Naive thymus-derived CD4-positive, alpha-beta T cell (primary cell): ENCODE measurements at regions not wholly inside any gene's neighbourhood (a gene's known extent, or its start where the extent isn't known, plus 50 kb on each side); places are given as distances from the start of the nearest gene placed in this dataset.

Source experiments
- ATAC-seq: fragments of 150-1000 bp; cut with Tn5 transposase; 2 replicates; pipeline ENCODE4 v1.10.0; 2021; ENCODE audit warnings: mild to moderate bottlenecking, moderate library complexity
- CTCF ChIA-PET: fragments of 350-600 bp; sonication (Branson Sonifier 250); formaldehyde crosslinking; loops from one replicate; lab custom pipeline; 2021; ENCODE audit warnings: antibody characterized with exemption; lab: Charles Lee
- POLR2A ChIA-PET: fragments of 350-600 bp; sonication (Branson Sonifier 250); formaldehyde crosslinking; loops from one replicate; lab custom pipeline; 2021; ENCODE audit warnings: antibody characterized with exemption, inconsistent platforms; lab: Charles Lee
- DNase-seq, 9 donors: peaks; one replicate each; pipeline versions ENCODE4 v3.0.0 to v3.0.0-alpha.2; 2020 to 2022; ENCODE audit warnings: mixed read lengths in 1 of 9
- H3K27ac ChIP-seq: one replicate; pipeline ENCODE4 v1.7.0; 2013; ENCODE audit warnings: mild to moderate bottlenecking, low read depth, low read length, moderate library complexity
- H3K27me3 ChIP-seq, 2 donors: one replicate each; pipeline ENCODE4 v1.7.0; 2013; ENCODE audit warnings: low read length in 2 of 2, mild to moderate bottlenecking in 2 of 2, moderate library complexity in 2 of 2; ENCODE audit not compliant: control insufficient read depth in 2 of 2, insufficient read depth in 2 of 2
- H3K36me3 ChIP-seq, 3 experiments: 1 replicate in 2 of 3; 2 replicates in 1 of 3; pipeline ENCODE4 v1.7.0; 2013; ENCODE audit warnings: low read length in 3 of 3, mild to moderate bottlenecking in 3 of 3, moderate library complexity in 1 of 3; ENCODE audit not compliant: insufficient read depth in 3 of 3, control insufficient read depth in 2 of 3
- H3K4me1 ChIP-seq, 2 donors: one replicate each; pipeline ENCODE4 v1.7.0; 2013; ENCODE audit warnings: low read length in 2 of 2, mild to moderate bottlenecking in 2 of 2, moderate library complexity in 1 of 2; ENCODE audit not compliant: control insufficient read depth in 2 of 2, insufficient read depth in 2 of 2
- H3K4me3 ChIP-seq: 2 replicates; pipeline ENCODE4 v1.7.0; 2013; ENCODE audit warnings: mild to moderate bottlenecking, low read length
- H3K9me3 ChIP-seq, 3 experiments: 1 replicate in 2 of 3; 2 replicates in 1 of 3; pipeline ENCODE4 v1.7.0; 2013; ENCODE audit warnings: low read length in 3 of 3; ENCODE audit not compliant: control insufficient read depth in 2 of 3
- H3K27ac Mint-ChIP-seq, 9 donors: one replicate each; pipeline ENCODE4 v1.8.0; 2020 to 2022; ENCODE audit warnings: mixed read lengths in 9 of 9, mild to moderate bottlenecking in 8 of 9, moderate library complexity in 5 of 9, inconsistent platforms in 2 of 9
- H3K27me3 Mint-ChIP-seq, 5 donors: one replicate each; pipeline ENCODE4 v1.8.0; 2021 to 2022; ENCODE audit warnings: mixed read lengths in 5 of 5, mild to moderate bottlenecking in 1 of 5
- H3K36me3 Mint-ChIP-seq, 5 donors: one replicate each; pipeline ENCODE4 v1.8.0; 2020 to 2022; ENCODE audit warnings: mixed read lengths in 5 of 5, mild to moderate bottlenecking in 3 of 5, inconsistent platforms in 1 of 5
- H3K4me1 Mint-ChIP-seq, 7 donors: one replicate each; pipeline ENCODE4 v1.8.0; 2020 to 2022; ENCODE audit warnings: mixed read lengths in 7 of 7, mild to moderate bottlenecking in 3 of 7, inconsistent platforms in 1 of 7
- H3K4me3 Mint-ChIP-seq, 10 donors: one replicate each; pipeline ENCODE4 v1.8.0; 2020 to 2022; ENCODE audit warnings: mild to moderate bottlenecking in 10 of 10, mixed read lengths in 10 of 10, moderate library complexity in 6 of 10, inconsistent platforms in 2 of 10
- H3K9me3 Mint-ChIP-seq, 11 donors: one replicate each; pipeline ENCODE4 v1.8.0; 2020 to 2022; ENCODE audit warnings: mixed read lengths in 11 of 11, mild to moderate bottlenecking in 4 of 11, inconsistent platforms in 1 of 11, moderate library complexity in 1 of 11
- intact Hi-C, 2 donors: fragments of 100-400 bp; cut with micrococcal nuclease; formaldehyde crosslinking; loops; one replicate each; pipeline ENCODE4 v1.15.1; 2023

DNA sequence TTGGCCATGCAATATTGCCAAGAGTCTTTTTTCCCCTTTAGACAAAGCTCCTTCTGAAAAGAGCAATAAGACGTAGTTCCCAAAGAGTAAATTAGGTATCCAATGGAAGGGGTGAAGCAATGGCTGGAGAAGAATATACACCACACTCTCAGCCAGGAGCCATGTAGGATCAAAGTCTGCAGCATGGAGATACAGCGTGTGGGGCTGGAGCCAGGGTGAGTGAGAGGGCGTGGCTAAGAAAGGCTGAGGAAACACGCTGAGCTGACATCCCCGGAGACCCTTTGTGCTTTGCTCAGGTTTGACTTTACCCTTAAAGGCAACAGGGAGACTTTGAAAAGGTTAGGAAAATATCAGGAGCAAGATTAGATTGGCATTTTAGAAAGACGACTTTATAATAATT is 87.1 kb upstream of the ELL2 start:
- DNase-seq, result no peak
- peaks cover 0 to 9% (median 5%) of the 10 kb centered on the region in 5 donors for H3K27me3 Mint-ChIP-seq
- no peak overlapping the region for H3K27ac Mint-ChIP-seq
- Histone ChIP-seq H3K27me3 (no peaks in the 10 kb centered on the region), H3K27ac (no peak overlapping the region), H3K4me3 (no peak overlapping the region), H3K4me1 (no peaks in the 10 kb centered on the region), H3K9me3 (no peaks in the 10 kb centered on the region), H3K36me3 (no peaks in the 10 kb centered on the region)
- no peak overlapping the region for H3K4me3 Mint-ChIP-seq
- H3K9me3 Mint-ChIP-seq, result peaks cover 0 to 9% (median 0%) of the 10 kb centered on the region in 11 donors
- H3K4me1 Mint-ChIP-seq, result peaks cover 0 to 2% (median 0%) of the 10 kb centered on the region in 7 donors
- intact Hi-C loops, result no loop called here
- CTCF ChIA-PET, result interaction anchor here (0.9 kb wide), 1 partner anchor 287 kb away, joined by 3 read pairs; no protein-coding TSS in a partner anchor
- no peak for ATAC-seq
- POLR2A ChIA-PET, result no interaction called here
- H3K36me3 Mint-ChIP-seq, result no peaks in the 10 kb centered on the region

DNA sequence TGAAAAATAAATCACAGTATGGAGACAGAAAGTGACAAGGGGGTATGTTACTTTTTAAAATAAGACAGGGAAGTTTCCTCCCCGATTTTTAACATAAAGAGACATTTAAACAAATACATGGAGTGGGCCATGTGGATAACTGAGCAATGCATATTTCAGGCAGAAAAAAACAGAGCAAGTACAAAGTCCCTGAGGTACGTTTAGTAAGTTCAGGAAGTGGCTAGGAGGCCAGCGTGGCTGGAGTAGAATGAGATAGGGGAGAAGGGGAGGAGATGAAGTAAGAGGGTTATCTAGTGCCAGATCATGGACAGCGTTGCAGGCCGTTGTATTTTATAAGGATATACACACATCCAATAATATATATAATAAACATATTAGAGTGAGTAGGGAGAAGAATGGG is 84.2 kb upstream of the ELL2 start:
- Mint-ChIP-seq H3K27me3 (peaks cover 0 to 9% (median 3%) of the 10 kb centered on the region in 5 donors), H3K4me3 (no peak overlapping the region), H3K4me1 (no peaks in the 10 kb centered on the region), H3K9me3 (peaks cover 0 to 2% (median 0%) of the 10 kb centered on the region in 11 donors), H3K36me3 (peaks cover 0 to 3% (median 0%) of the 10 kb centered on the region in 5 donors), H3K27ac (no peak overlapping the region)
- Histone ChIP-seq H3K36me3 (no peaks in the 10 kb centered on the region), H3K4me1 (no peaks in the 10 kb centered on the region), H3K27ac (no peak overlapping the region), H3K9me3 (no peaks in the 10 kb centered on the region), H3K27me3 (no peaks in the 10 kb centered on the region), H3K4me3 (no peak overlapping the region)
- DNase-seq (no peak), ATAC-seq (no peak)
- CTCF ChIA-PET, result no interaction called here
- POLR2A ChIA-PET, result no interaction called here
- intact Hi-C loops, result no loop called here

DNA sequence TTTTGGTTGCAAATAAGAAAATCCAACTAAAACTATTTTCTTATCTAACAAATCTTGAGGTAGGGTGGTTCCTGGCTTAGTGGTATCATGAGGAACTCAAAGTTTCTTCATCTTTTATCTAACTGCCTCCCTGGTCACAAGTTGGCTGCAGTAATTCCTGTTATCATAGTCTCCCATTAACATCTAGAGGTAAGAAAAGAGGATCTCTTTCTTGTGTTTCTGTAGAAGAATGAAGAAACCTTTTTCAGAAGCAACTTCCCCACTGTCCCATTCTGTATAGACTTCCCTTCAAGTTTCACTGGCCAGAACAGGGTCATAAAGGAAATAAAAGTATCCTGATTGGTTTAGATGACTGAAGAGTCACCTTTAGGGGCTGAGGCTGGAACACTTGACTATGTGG is 81.8 kb upstream of the ELL2 start:
- no peaks in the 10 kb centered on the region for H3K4me1 ChIP-seq
- Mint-ChIP-seq H3K27ac (no peak overlapping the region), H3K9me3 (peaks cover 0 to 14% (median 3%) of the 10 kb centered on the region in 11 donors), H3K27me3 (peaks cover 0 to 11% (median 3%) of the 10 kb centered on the region in 5 donors), H3K36me3 (peaks cover 0 to 9% (median 0%) of the 10 kb centered on the region in 5 donors), H3K4me1 (no peaks in the 10 kb centered on the region), H3K4me3 (no peak overlapping the region)
- DNase-seq (no peak), ATAC-seq (peak; percentile 49)
- H3K4me3 ChIP-seq, result no peak overlapping the region
- no peak overlapping the region for H3K27ac ChIP-seq
- H3K36me3 ChIP-seq, result no peaks in the 10 kb centered on the region
- intact Hi-C loops, result no loop called here
- no peaks in the 10 kb centered on the region for H3K9me3 ChIP-seq
- CTCF ChIA-PET, result no interaction called here
- POLR2A ChIA-PET, result no interaction called here
- no peaks in the 10 kb centered on the region for H3K27me3 ChIP-seq

DNA sequence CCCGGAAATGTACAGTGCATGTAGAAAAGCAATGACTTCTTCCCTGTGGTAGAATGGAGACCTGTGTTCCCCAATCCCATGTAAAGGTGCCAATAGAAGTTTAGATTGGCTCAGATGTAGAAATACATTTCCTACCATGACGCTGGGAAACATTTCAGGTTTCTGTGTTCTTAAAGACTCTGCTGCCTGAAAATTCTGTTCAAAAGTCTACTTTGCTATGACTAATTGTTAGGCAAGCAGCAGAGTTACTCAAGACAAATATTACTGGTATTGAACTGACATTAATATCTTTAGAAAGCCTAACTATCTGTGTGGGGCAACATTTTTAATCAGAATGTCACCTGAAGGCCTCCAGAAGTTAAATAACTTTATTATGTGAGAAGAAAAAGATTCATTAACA is 75.5 kb upstream of the ELL2 start:
- no peaks in the 10 kb centered on the region for H3K36me3 ChIP-seq
- DNase-seq (no peak), ATAC-seq (no peak)
- H3K27ac ChIP-seq, result no peak overlapping the region
- H3K9me3 ChIP-seq, result no peaks in the 10 kb centered on the region
- H3K4me1 Mint-ChIP-seq, result no peaks in the 10 kb centered on the region
- H3K9me3 Mint-ChIP-seq, result peaks cover 0 to 14% (median 5%) of the 10 kb centered on the region in 11 donors
- H3K27ac Mint-ChIP-seq, result no peak overlapping the region
- no peaks in the 10 kb centered on the region for H3K4me1 ChIP-seq
- ChIA-PET CTCF (no interaction called here), POLR2A (no interaction called here)
- intact Hi-C loops, result no loop called here
- H3K4me3 Mint-ChIP-seq, result no peak overlapping the region
- peaks cover 0 to 6% (median 0%) of the 10 kb centered on the region in 5 donors for H3K27me3 Mint-ChIP-seq
- peaks cover 0 to 12% (median 0%) of the 10 kb centered on the region in 5 donors for H3K36me3 Mint-ChIP-seq
- H3K4me3 ChIP-seq, result no peak overlapping the region
- H3K27me3 ChIP-seq, result no peaks in the 10 kb centered on the region

DNA sequence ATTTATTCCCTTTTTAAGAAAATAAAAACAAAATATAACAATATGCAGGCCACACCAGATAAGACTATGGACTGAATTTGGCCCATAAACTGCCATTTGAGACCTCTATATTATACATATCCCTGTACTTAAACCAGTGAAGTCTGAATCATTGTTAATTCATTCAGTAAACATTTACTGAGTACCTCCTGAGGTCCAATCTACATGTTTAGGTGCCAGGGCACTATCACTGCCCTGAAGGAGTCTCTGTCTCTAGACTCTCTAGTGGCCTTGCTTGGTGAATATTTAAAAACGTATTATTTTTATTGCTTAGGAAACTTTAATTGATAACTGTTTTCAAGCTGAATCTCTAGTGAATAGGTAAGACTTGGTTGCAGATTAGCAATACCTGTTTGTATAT is 74.7 kb upstream of the ELL2 start:
- no peaks in the 10 kb centered on the region for H3K36me3 ChIP-seq
- no peak for DNase-seq
- no peaks in the 10 kb centered on the region for H3K9me3 ChIP-seq
- no peaks in the 10 kb centered on the region for H3K27me3 ChIP-seq
- Mint-ChIP-seq H3K27me3 (peaks cover 0 to 6% (median 0%) of the 10 kb centered on the region in 5 donors), H3K27ac (no peak overlapping the region), H3K4me3 (no peak overlapping the region), H3K36me3 (peaks cover 0 to 12% (median 0%) of the 10 kb centered on the region in 5 donors), H3K9me3 (peaks cover 0 to 14% (median 5%) of the 10 kb centered on the region in 11 donors), H3K4me1 (no peaks in the 10 kb centered on the region)
- ATAC-seq, result no peak
- ChIA-PET CTCF (no interaction called here), POLR2A (no interaction called here)
- no peak overlapping the region for H3K4me3 ChIP-seq
- intact Hi-C loops, result no loop called here
- H3K27ac ChIP-seq, result no peak overlapping the region
- no peaks in the 10 kb centered on the region for H3K4me1 ChIP-seq

DNA sequence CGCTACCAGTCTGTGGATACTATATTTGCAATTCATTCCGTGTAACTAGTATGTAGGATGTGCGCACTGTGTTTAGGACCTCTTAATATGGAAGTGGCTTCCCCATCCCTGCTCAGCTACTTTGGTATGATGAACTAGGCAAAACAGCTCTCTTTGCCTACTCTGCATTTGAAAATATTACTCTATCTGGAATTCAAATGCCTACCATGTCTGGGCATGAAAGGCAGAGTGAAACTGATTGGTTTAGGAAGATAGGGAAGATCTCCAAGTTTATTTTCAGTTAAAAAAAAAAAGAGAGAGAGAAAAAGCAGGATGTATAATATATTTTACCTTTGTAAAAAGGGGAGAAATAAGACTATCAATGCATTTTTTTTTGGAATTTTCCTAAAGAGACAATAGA is 74.1 kb upstream of the ELL2 start:
- Mint-ChIP-seq H3K36me3 (peaks cover 0 to 10% (median 0%) of the 10 kb centered on the region in 5 donors), H3K27ac (peak overlapping the region in 1 of 9 donors; percentile 38), H3K9me3 (peaks cover 0 to 13% (median 5%) of the 10 kb centered on the region in 11 donors), H3K4me3 (no peak overlapping the region), H3K27me3 (peaks cover 0 to 6% (median 0%) of the 10 kb centered on the region in 5 donors), H3K4me1 (no peaks in the 10 kb centered on the region)
- no peak overlapping the region for H3K27ac ChIP-seq
- intact Hi-C loops, result no loop called here
- no peaks in the 10 kb centered on the region for H3K9me3 ChIP-seq
- no peak overlapping the region for H3K4me3 ChIP-seq
- H3K36me3 ChIP-seq, result no peaks in the 10 kb centered on the region
- H3K4me1 ChIP-seq, result no peaks in the 10 kb centered on the region
- DNase-seq (no peak), ATAC-seq (no peak)
- POLR2A ChIA-PET, result no interaction called here
- no peaks in the 10 kb centered on the region for H3K27me3 ChIP-seq
- CTCF ChIA-PET, result no interaction called here

DNA sequence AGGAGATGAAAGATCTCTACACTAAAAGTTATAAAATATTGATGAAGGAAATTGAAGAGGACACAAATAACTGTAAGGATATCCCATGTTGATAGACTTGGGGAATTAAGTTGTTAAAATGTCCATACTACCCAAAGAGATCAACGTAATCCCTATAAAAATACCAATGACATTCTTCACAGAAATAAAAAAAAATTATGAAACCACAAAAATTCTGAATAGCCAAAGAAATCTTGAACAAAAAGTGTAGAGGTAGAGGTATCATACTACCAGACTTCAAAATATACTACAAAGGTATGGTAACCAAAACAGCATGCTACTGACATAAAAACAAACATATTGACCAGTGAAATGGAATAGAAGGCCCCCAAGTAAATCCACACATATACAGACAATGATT is 71.5 kb upstream of the ELL2 start:
- Histone ChIP-seq H3K27me3 (no peaks in the 10 kb centered on the region), H3K4me3 (no peak overlapping the region), H3K4me1 (no peaks in the 10 kb centered on the region), H3K9me3 (no peaks in the 10 kb centered on the region), H3K36me3 (no peaks in the 10 kb centered on the region), H3K27ac (no peak overlapping the region)
- Mint-ChIP-seq H3K36me3 (peaks cover 0 to 3% (median 0%) of the 10 kb centered on the region in 5 donors), H3K4me3 (no peak overlapping the region), H3K27ac (no peak overlapping the region), H3K4me1 (no peaks in the 10 kb centered on the region), H3K9me3 (peaks cover 0 to 7% (median 0%) of the 10 kb centered on the region in 11 donors), H3K27me3 (no peaks in the 10 kb centered on the region)
- CTCF ChIA-PET, result no interaction called here
- no peak for ATAC-seq
- intact Hi-C loops, result no loop called here
- no peak for DNase-seq
- POLR2A ChIA-PET, result no interaction called here
